GM19397 (cell line): ENCODE measurements at regions not wholly inside any gene's neighbourhood (a gene's known extent, or its start where the extent isn't known, plus 50 kb on each side); places are given as distances from the start of the nearest gene placed in this dataset.

Source experiments
- ATAC-seq: cut with Tn5 transposase; IDR thresholded peaks from one replicate; pipeline ENCODE4 v1.9.1; 2021; ENCODE audit warnings: mild to moderate bottlenecking, moderate library complexity; ENCODE audit not compliant: unreplicated experiment

- ATAC-seq = no peak
Measured at GRCh38 chr15:70355275-70355795, 257.6 kb upstream of the TLE3 start.

DNA sequence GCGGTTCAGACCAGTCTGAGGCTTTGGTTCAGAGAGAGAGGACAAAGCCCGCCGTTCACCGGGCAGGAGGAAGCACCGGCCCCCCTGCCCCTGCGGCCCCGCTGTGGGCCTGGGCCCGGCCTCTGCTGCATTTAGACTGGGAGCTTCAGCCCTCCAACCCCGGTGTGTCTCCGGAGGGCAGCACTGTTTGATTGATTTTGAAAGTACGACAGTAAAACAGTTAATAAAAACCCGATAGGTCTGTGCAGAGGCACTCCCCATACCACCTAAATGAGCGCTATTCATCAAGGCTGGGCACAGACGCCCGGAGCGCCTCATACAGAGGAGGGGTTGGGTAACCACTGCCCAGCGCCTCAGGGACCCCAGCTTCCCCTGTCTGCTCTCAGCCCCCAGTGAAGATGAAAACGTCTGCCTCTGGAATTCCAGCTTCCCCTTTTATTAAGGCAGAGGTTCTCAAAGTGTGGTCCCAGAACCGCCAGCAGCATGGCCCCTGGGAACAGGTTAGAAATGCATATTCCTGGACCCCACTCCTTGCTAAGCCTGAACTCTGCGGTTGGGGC lies 256.7 kb upstream of the TLE3 start:
- no peak for ATAC-seq

GRCh38 chr15:70353606-70354345 lies 256.1 kb upstream of the TLE3 start:
- no peak for ATAC-seq

DNA sequence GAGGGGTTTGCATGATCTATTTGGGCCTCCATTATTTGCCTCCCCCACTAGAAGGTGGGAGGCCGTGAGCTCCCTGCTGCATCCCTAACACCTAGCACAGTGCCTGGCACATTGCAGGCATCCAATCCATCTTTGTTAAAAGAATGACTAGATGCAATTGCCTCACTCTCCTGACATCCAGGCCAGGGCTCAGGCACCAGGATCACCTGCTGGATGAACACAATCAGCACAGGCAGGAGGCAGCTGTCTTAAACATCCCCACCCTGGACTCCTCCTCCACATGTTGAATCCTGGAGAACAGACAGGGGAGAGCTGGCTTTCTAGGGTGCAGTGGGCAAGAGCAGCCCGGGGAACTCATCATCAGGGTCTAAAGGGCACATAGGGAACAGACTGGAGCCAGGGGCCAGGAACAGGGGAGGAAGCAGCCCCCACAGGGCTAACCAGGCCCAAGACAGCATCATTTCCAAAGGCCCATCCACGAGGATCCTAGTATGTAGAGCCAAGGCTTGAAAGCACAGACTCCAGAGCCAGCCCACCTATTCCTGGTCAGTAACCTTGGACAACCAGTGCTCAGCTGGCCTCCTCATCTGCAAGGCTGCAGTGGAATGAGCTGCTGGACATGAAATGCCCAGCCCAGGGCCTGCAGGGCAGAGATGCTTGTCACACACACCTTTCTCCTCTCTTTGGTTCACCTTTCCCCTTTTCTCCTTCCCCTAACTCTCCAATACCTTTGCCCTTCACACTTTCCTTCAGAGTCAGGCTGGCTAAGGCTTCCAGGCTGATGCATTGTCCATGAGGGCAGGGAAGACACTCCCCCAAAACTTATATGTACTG lies 254.4 kb upstream of the TLE3 start:
- no peak for ATAC-seq

DNA sequence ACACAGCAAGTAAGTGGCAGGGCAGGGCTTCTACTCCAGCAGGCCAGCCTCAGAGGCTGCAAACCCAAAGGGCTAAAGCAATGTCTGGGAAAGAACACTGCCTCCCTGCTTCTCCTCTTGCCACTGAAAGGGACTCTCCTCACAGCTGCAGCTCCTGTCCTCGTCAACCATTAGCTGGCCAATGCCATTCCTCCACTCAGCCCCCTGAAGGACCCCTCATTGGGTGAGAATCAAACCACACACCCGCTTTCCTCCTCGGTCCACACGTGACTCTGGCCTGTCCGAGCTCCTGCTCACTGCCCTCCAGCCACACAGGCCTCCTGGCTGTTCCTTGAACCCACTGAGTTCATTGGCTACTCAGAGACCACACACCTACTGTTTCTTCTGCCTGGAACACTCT lies 253.7 kb upstream of the TLE3 start:
- no peak for ATAC-seq

DNA sequence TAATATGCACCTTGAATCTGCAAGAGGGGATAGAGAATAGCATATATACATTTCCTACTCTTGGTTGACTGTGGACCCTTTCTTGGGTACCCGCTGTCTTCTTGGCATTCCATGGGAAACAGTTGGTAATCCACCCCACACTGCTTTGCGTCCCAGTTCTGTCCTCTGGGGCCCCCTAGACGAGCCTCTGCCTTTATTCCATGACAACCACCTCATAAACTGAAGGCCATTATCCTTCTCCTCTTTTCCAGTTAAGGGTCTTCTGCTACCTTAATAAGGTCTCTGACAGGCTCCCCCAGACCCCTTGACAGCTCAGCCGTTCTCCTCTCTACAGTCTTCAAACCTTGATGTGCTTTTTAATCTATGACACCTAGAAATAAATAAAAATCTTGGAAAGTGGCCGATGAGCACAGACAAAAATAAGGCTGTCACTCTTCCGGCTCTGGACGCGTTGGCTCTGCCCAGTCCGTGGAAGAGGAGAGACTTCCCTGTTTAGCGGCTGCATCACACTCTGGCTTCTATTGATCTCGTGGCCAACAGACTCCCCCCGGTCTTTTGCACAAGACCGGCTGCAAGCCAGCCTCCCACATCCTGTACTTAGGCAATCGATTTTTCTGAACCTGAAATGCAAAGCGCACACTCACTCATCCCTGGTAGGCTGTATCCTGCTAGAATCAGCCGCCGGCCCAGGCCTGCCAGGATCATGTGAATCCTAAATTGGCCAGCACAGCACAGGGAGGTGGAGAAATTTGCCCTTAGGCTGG lies 251.0 kb upstream of the TLE3 start:
- no peak for ATAC-seq

GRCh38 chr15:70348226-70348543 lies 250.5 kb upstream of the TLE3 start:
- ATAC-seq = no peak

DNA sequence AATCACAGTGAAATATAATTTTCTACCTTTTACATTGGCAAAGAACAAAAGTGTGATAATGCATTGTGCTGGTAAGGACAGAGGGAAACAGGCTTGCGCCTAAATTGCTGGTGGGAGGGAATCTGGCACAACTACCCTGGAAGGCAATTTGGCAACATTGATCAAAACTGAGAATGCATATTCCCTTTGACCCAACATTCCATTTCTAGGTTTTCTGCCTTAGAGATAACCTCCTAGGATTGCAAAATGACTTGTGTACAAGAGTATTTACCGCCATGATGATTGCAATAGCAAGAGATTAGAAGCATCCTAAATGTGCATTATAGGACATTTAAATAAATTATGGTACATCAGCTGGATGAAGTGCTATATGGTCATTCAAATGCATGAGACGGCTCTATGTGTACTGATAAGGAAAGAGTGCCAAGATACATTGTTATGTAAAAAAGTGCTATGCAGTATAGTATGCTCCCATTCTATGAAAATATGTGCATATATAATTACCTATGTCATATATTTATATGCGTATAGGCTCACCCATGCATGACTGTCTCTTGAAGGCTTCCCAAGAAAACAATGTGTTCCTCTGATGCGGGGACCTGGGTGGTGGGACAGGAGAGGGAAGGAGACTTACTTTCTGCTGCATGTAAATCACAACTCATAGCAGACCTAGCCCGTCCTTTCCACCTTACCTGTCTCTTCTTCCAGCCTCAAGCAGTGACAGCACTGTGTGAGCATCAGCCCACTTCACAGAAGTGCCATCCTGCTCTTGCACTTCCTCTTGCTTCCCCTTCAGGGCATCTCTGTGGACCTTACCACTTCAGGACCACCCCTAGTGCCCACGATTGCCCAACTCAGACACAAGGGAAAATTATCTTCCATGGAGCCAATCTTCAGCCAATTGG lies 249.9 kb upstream of the TLE3 start:
- no peak for ATAC-seq

- no peak for ATAC-seq
Measured at GRCh38 chr15:70345251-70346019, 247.7 kb upstream of the TLE3 start.

DNA sequence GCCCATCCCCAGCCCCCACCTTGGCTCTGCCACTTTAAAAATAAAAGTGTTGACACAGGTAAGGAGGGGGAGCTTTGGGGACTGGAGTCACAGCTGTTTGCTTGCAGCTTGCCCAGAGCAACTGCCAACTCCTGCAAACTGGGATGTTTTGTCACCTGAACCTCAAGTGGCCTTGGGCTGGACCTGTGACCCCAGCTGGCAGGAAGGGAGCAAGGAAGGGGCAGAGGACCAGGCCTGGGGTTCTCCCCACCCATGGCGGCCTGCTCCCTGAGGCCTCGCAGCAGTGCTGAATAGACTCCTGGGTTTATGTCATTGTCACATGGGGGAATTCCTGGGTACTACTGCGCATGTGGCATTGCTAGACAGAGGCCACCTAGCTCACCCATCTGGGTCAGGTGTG lies 246.9 kb upstream of the TLE3 start:
- ATAC-seq = no peak

GRCh38 chr15:70343961-70344621 lies 246.4 kb upstream of the TLE3 start:
- ATAC-seq = no peak

- ATAC-seq = no peak
Measured at GRCh38 chr15:70342554-70343548, 245.1 kb upstream of the TLE3 start.

- ATAC-seq = no peak
Measured at GRCh38 chr15:70342141-70342540, 244.4 kb upstream of the TLE3 start.

DNA sequence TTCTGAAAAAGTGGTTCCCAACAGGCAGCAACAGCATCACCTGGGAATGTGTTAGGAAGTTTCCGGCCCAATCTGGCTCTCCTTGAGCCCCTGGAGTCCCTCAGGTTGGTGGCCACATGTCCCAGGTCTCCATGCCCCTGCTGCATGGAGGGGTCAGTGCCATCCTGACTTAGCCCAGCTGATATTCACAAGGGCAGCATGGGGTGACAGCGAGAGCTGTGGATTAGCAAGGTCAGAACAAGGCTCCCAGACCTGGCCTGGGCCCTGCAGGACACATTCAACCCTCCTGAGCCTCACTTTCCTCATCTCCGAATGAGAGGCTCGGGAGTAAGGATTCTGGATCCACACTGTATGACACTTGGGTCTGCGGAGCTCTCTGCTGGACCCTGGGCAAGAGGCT lies 243.8 kb upstream of the TLE3 start:
- no peak for ATAC-seq

- no peak for ATAC-seq
Measured at GRCh38 chr15:70340494-70340870, 242.8 kb upstream of the TLE3 start.

DNA sequence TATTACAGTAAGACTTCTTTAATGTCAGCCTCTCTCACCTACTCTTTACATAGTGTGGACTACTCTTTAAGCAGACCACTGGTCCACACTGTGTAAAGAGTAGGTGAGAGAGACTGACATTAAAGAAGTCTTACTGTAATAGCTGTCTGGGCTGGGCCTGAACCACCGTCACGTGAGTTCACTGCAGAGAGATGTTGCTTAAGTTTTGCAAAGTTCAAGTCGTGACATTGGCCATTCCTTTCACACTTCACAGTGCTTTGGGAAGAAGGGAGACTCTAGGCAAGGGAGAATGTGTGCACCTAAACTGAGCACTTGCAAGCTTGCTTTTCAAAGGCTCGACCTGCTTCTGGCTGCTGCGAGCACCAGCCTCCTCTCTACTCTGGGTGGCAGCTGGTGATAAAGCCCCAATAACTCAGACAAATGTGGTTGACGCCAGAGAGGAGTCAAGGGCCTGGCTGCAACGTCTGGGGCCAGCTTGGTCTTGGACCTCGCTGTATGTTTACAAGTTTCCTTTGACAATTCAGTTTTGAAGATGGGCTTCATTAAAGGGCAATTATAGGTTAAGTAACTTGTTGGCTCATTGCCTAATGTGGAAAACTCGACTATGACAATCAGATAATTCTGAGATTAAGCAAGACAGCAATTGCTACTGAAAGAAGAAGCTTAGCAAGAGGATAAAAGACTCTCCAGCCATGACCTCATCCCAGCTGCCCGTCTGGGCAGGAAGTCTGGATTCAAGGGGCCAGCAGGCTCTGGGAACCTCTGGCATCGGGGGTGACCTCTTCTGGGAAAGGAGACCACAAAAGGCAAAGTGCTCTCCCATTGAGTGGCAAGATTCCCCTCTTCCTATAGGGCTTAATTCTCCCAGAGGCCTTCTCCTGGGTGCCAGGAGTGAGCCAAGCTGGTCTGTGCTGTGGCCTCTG lies 242.1 kb upstream of the TLE3 start:
- ATAC-seq = no peak
